DMS153 (cell line): ENCODE measurements at regions not wholly inside any gene's neighbourhood (a gene's known extent, or its start where the extent isn't known, plus 50 kb on each side); places are given as distances from the start of the nearest gene placed in this dataset.

Experiments
- DNase-seq: peaks from one replicate; lab custom pipeline; 2025; lab: John Stamatoyannopoulos, UW

DNA sequence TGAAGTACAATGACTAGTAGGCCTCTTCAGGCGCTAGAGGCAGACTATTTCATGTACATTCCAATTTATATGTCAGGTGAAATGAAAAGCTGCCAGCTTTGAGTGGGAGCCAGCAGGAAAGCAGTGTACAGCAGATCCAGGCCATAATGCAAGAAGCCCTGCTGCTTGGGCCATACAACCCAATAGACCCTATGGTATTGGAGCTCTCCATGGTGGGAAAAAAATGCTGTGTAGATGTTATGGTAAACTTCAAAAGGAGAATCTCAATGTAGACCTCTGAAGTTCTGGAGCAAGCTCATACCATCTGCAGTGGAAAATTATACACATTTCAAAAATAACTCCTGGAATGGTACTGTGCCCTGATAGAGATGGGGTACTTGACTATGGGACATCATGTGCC is 71.5 kb upstream of the CD82 start:
- DNase-seq, result no peak

DNA sequence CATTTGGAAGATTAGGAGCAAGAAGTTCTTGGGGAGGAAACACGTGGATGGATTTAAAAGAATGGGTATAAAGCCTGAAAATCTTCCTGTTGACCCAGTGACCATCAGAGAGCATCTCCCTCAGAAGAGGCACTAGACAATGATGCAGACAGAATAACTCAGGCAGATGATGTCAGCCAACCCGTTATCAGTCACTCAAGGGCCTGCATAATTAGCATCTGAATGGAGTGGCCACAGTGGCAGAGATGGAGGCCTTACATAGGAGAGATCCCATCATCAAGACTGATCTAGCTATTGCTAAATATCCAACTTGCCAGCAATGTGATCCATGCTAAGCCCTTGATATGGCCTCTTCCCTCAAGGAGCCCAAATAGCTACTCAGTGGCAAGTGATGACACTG is 70.7 kb upstream of the CD82 start:
- DNase-seq, result no peak

DNA sequence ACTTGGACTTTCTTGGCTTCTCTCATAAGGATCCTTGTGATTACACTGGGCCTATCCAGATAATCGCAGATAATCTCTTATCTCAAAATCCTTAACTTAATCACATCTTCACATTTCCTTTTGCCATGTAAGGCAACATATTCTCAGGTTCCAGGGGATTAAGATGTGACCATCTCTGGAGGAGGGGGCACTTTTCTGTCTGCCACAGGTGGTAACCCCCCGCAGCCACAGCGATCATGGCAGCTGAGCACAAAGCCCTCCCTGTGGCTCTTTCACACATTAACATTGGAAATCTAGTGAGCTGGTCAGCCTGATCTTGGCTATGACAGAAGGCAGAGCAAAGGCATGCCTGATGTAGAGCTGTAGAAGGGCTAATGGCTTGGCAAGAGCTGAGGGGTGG is 69.1 kb upstream of the CD82 start:
- DNase-seq, result no peak

DNA sequence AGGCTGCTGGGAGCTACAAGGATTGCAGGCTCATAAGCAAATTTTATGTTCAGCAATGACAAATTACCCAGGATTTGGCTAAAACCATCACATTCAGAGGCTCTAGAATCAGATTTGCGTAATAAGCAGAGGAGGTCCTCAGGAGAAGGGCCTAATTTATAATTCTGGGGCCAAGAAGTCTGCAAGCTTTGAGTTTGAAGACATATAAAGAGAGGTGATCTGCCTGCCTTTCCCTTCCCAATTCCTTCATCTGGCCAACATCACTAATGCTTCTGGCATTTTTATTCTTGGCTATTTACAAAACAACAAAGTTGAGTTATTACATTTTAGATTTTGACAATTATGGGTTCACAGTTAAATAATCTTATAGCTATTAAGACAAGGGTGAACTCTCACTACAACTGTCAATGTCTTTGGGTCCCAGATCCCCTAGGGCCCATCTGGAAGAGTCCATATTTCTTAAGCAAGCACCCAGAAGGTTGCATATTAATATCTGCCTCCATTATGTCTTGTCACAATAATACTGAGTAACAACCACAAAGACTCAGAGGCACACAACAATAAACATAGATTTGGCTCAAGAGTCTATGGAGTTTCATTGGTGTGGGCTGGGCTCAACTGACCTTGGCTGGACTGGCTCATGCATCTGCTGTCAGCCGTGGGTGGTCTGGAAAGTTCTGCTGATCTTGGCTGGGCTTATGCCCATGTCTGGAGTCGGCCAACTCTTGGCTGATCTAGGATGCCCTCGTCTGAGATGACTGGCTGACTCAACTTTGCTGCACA is 67.2 kb upstream of the CD82 start:
- no peak for DNase-seq

DNA sequence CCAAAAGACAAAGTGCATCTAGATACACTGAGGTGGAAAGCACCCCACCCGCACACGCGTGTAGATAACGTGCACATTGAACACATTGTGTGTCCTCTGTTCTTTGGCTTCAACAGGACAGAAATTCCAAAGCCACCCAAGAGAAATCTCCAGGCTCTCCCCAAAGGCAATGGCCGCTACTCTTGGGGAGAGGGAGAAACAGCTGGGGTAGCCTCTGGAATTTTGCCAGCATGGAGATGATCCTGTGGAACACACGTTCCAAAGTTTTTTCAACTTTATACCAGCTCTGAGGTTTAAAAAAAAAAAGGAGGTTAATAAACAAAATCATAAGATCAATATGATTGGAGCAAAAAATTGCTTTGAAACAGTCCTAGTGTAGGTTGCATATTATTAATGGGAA is 63.0 kb upstream of the CD82 start:
- DNase-seq, result no peak

DNA sequence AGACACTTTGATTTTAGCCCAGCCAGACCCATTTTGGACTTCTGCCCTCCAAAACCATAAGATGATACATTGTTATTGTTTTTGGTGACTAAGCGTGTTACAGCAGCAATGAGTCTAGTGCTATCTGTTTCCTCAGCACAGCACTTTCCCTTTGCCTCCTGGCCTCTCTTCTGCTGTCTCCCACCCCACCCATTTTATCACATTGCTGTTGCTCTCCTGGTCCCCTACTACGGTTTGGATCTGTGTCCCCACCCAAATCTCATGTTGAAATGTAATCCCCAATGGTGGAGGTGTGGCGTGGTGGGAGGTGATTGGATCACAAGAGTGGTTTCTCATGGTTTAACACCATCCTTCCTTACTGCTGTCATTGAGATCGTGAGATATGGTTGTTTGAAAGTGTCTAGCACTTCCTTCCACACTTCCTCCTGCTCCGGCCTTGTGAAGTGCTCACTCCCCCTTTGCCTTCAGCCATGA is 59.8 kb upstream of the CD82 start:
- no peak for DNase-seq

DNA sequence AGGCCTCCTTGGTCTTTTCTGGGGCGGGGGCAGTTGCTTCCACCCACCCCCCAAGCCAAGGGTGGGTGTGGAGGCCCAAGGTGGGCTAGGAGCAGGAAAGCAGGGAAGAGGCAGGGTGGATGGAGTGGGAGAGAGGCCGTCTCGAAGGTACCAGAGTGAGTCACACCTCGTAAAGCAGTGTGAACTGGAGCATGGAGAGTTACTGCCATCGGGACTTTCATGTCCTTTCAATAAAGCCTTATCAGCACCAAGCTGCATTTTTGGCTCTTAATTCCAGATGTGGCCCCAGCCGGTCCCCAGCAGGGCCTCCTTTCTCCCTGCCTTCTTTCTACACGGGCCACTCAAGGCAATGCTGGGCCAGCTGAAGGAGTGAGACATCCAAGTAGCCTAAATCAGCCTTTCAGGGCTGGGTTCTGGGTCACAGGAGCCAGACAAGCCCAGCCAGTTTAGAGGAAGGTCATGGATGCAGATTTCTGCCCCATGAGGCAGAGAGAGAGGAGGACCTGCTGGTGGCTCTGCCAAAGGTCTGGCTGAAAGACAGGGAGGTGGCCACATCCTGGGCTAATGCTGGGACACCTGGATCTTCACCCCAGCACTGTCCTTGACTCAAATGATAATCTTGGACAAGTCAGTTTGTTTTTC is 59.0 kb upstream of the CD82 start:
- no peak for DNase-seq

DNA sequence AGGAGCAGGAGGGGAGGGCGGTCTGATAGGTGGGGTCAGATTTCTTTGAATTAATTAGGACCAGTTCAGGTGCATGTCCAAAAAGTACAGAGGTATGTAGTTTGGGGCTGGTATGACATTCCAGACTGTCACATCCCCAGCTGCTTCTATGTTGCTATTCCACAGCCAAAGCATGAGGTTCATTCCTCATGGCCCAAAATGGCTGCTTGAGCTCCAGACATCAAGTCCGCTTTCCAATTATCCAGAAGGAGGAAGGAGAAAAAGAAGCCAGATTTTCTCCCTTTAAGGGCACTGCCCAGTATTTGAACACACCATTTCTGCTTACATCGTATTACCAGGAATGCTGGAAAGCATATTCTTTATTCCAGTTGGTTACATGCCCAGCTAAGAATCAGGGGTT is 58.0 kb upstream of the CD82 start:
- no peak for DNase-seq

DNA sequence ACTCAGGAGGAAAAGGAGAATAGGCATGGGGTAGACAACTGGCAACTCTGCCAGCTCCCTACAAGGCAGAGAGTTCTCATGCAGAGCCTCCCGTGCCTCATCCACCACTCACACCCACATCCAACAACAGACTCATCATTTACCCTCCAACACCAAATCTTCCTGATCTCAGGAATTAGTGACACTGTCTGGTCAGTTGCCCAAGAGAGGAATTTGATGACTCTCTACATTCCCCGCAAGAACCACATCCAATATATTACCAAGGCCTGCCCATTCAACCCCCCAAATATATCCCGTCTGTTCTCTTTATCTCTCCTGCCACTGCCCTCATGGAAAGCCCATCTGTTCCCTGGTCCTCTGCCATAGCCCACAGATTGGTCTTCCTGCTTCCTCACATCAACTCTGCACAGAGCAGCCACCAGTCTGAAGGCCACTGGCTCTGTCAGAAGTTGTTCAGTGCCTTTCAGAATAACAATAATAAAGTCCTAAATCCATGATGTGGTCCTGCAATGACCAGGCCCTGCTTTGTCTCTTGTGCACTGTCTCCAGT is 57.5 kb upstream of the CD82 start:
- DNase-seq, result no peak

DNA sequence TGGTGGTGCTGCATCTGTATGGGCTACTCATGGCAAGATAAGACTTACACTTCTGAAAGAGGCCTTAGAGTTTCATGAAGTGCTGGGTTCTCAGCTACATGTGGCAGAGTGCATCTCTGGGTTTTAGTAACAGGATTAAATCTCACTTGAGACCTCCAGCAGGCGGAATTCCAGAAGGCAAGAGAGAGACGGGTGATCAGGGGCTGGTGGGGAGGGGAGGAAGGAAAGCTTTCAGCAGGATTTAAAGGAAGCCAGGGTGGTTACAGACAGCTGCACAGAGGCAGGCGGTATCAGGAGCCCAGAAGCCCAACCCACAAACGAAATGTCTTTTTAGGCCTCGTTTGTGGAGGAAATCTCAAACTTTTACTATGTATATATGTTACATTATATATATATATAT is 56.2 kb upstream of the CD82 start:
- DNase-seq, result no peak

DNA sequence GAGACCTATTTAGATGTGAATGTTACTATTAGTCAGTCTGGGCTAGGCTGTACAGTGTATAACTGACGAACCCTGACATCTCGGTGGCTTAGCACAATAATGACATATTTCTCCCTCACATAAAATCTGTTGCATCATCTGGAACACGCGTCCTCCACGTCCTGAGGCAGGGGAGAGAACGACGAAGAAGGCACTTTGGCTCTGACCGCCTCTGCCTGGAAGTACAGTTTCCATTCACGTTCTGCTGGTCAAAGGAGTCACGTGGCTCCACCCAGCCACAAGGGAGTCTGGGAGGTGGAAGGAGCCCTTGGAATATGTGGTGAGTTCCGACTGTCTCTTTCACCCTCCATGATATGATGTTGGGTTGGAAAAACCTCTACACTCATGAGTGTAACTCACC is 55.1 kb upstream of the CD82 start:
- DNase-seq, result no peak

DNA sequence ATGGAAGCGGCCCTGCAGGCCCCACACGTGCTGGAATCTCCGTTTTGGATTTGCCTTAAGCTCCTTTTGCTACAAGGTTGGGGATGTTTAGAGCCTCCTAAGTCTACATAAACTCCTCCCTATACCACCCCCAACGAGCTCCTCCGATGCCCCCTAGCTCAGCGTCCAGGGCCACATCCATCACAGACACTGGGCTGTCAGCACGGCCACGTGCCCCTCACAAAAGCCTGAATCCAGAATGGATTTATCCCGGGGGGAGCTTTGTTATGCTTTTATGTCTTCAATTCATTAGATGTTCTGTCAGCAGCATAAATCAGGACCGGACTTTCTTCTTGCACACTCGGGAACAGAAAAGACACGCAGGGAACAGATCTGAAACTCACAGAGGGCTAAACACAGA is 52.6 kb upstream of the CD82 start:
- DNase-seq, result no peak

DNA sequence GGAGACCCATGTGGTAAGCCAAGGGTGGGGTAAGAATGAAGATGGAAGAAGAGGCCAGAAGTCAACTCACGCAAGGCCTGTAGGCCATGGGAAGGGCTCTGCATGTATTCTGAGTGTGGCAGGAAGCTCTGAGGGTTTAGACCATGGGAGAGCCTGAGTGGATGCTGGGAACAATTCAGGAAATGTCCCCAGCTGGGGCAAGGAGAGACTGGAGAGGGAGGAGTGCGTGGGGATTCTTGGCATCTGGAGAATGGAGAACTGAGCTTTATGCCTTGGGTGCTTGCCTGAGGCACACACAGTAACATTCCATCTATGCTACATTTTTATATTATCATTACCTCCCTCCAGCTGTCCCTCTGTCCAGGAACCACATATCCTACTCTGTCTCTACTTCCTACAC is 50.4 kb upstream of the CD82 start:
- no peak for DNase-seq
